ENCODE measurements at regions not wholly inside any gene's neighbourhood (a gene's known extent, or its start where the extent isn't known, plus 50 kb on each side); places are given as distances from the start of the nearest gene placed in this dataset.

GRCh38 chr4:187157380-187157958 is 433.8 kb upstream of the FAT1 start:
- no peak for DNase-seq
- CTCF ChIA-PET = no interaction called here
- Histone ChIP-seq H3K4me1 (ENCODE audit: insufficient read depth, low read length) (no peaks in the 10 kb centered on the region), H3K4me3 (ENCODE audit: low read length) (no peak overlapping the region), H3K27me3 (ENCODE audit: control insufficient read depth in 1 of 2, insufficient read depth in 2 of 2, low read length in 2 of 2) (no peaks in the 10 kb centered on the region), H3K27ac (ENCODE audit: low read depth in 1 of 2, low read length in 2 of 2) (no peak overlapping the region), H3K9me3 (ENCODE audit: control insufficient read depth in 1 of 2, insufficient read depth in 1 of 2, low read length in 2 of 2) (peaks cover 0 to 5% of the 10 kb centered on the region in 2 experiments), H3K36me3 (ENCODE audit: insufficient read depth, low read length) (no peaks in the 10 kb centered on the region)
- Mint-ChIP-seq H3K4me3 (no peak overlapping the region), H3K36me3 (ENCODE audit: low read depth) (no peaks in the 10 kb centered on the region), H3K27me3 (no peaks in the 10 kb centered on the region), H3K9me3 (peaks cover 12% of the 10 kb centered on the region), H3K27ac (no peak overlapping the region), H3K4me1 (ENCODE audit: low read depth) (no peaks in the 10 kb centered on the region)
- POLR2A ChIA-PET = no interaction called here
- no peak for TF ChIP-seq CTCF (IDR thresholded peaks at IDR 0.05)
- ATAC-seq (ENCODE audit: poor library complexity) = no peak
- intact Hi-C loops (cut with DNase I, micrococcal nuclease) = no loop called here

- ChIA-PET POLR2A (no interaction called here), CTCF (no interaction called here)
- H3K36me3 Mint-ChIP-seq (ENCODE audit: low read depth) = no peaks in the 10 kb centered on the region
- no peaks in the 10 kb centered on the region for H3K4me1 ChIP-seq (ENCODE audit: insufficient read depth, low read length)
- no peak overlapping the region for H3K27ac ChIP-seq (ENCODE audit: low read depth in 1 of 2, low read length in 2 of 2)
- no peaks in the 10 kb centered on the region for H3K4me1 Mint-ChIP-seq (ENCODE audit: low read depth)
- H3K27me3 Mint-ChIP-seq = no peaks in the 10 kb centered on the region
- no peaks in the 10 kb centered on the region for H3K36me3 ChIP-seq (ENCODE audit: insufficient read depth, low read length)
- intact Hi-C loops (cut with DNase I, micrococcal nuclease) = no loop called here
- DNase-seq (no peak), ATAC-seq (ENCODE audit: poor library complexity) (no peak)
- peaks cover 12% of the 10 kb centered on the region for H3K9me3 Mint-ChIP-seq
- H3K4me3 ChIP-seq (ENCODE audit: low read length) = no peak overlapping the region
- H3K9me3 ChIP-seq (ENCODE audit: control insufficient read depth in 1 of 2, insufficient read depth in 1 of 2, low read length in 2 of 2) = peaks cover 0 to 5% of the 10 kb centered on the region in 2 experiments
- H3K4me3 Mint-ChIP-seq = no peak overlapping the region
- H3K27ac Mint-ChIP-seq = no peak overlapping the region
- no peak for TF ChIP-seq CTCF (IDR thresholded peaks at IDR 0.05)
- no peaks in the 10 kb centered on the region for H3K27me3 ChIP-seq (ENCODE audit: control insufficient read depth in 1 of 2, insufficient read depth in 2 of 2, low read length in 2 of 2)
Observed at GRCh38 chr4:187158003-187158402, 434.3 kb upstream of the FAT1 start.

GRCh38 chr4:187160486-187160885 is 436.8 kb upstream of the FAT1 start:
- Mint-ChIP-seq H3K4me1 (ENCODE audit: low read depth) (no peaks in the 10 kb centered on the region), H3K27ac (no peak overlapping the region), H3K27me3 (no peaks in the 10 kb centered on the region), H3K9me3 (peaks cover 11% of the 10 kb centered on the region), H3K36me3 (ENCODE audit: low read depth) (no peaks in the 10 kb centered on the region), H3K4me3 (no peak overlapping the region)
- no peak for DNase-seq
- no peak overlapping the region for H3K4me3 ChIP-seq (ENCODE audit: low read length)
- no peak overlapping the region for H3K27ac ChIP-seq (ENCODE audit: low read depth in 1 of 2, low read length in 2 of 2)
- intact Hi-C loops (cut with DNase I, micrococcal nuclease) = no loop called here
- ATAC-seq (ENCODE audit: poor library complexity) = no peak
- no peak for TF ChIP-seq CTCF (IDR thresholded peaks at IDR 0.05)
- H3K4me1 ChIP-seq (ENCODE audit: insufficient read depth, low read length) = no peaks in the 10 kb centered on the region
- peaks cover 0 to 5% of the 10 kb centered on the region in 2 experiments for H3K9me3 ChIP-seq (ENCODE audit: control insufficient read depth in 1 of 2, insufficient read depth in 1 of 2, low read length in 2 of 2)
- H3K36me3 ChIP-seq (ENCODE audit: insufficient read depth, low read length) = no peaks in the 10 kb centered on the region
- POLR2A ChIA-PET = no interaction called here
- H3K27me3 ChIP-seq (ENCODE audit: control insufficient read depth in 1 of 2, insufficient read depth in 2 of 2, low read length in 2 of 2) = no peaks in the 10 kb centered on the region
- CTCF ChIA-PET = no interaction called here
